HepG2 (cell line): ENCODE measurements at regions not wholly inside any gene's neighbourhood (a gene's known extent, or its start where the extent isn't known, plus 50 kb on each side); places are given as distances from the start of the nearest gene placed in this dataset.

ENCODE experiments used
- ATAC-seq: fragments of 200-7000 bp; cut with Tn5 transposase; 3 replicates; pipeline ENCODE4 v1.9.1; 2020; ENCODE audit warnings: mild to moderate bottlenecking, moderate library complexity
- BruUV-seq: library from RNA; stranded (reverse); fragments of 400-500 nt; replicated peaks from 2 replicates; lab custom pipeline; 2021; lab: Mats Ljungman, UMichigan
- CTCF ChIA-PET: fragments of 300-600 bp; formaldehyde crosslinking; extraction: SDS; loops from one replicate; lab custom pipeline; 2021; ENCODE audit warnings: low total read pairs, inconsistent platforms, low intra/inter-chr PET ratio; lab: Yijun Ruan, JAX
- POLR2A ChIA-PET: fragments of 350-600 bp; sonication (Branson Sonifier 250); formaldehyde crosslinking; loops from one replicate; lab custom pipeline; 2020; ENCODE audit warnings: antibody characterized with exemption, inconsistent platforms; lab: Yijun Ruan, JAX
- DNase-seq: peaks from one replicate; pipeline ENCODE4 v3.0.0-alpha.2; 2015; ENCODE audit warnings: low spot score
- FAIRE-seq: peaks from 3 replicates; lab custom pipeline; 2011; peaks lifted over from hg19 to GRCh38; lab: Jason Lieb, UNC
- H2AFZ ChIP-seq: one replicate; pipeline ENCODE4 v1.6.1; 2011; ENCODE audit warnings: low read length, inconsistent platforms
- H3K27ac ChIP-seq: fragments of 300-600 bp; 3 replicates; pipeline ENCODE4 v1.8.0; 2011; ENCODE audit warnings: mixed run types, mild to moderate bottlenecking, mixed read lengths, low read length, inconsistent platforms; ENCODE audit not compliant: insufficient read depth; ENCODE audit errors: extremely low read length
- H3K27me3 ChIP-seq, 2 experiments: fragments of 200-600 bp in 1 of 2; 2 replicates in 1 of 2; 3 replicates in 1 of 2; pipeline versions ENCODE4 v1.6.0 to v1.8.0; 2011; ENCODE audit warnings: low read length in 2 of 2, mild to moderate bottlenecking in 2 of 2, moderate library complexity in 2 of 2, inconsistent platforms in 1 of 2; ENCODE audit not compliant: insufficient read depth in 2 of 2, control insufficient read depth in 1 of 2
- H3K36me3 ChIP-seq, 2 experiments: fragments of 200-600 bp in 1 of 2; replicated peaks in 1 of 2; 2 replicates in 1 of 2; 3 replicates in 1 of 2; pipeline versions ENCODE4 v1.5.1 to v1.8.0; 2011; ENCODE audit warnings: low read length in 2 of 2, inconsistent platforms in 1 of 2; ENCODE audit not compliant: insufficient read depth in 2 of 2, control insufficient read depth in 1 of 2
- H3K4me1 ChIP-seq: 2 replicates; pipeline ENCODE4 v1.5.1; 2012; ENCODE audit warnings: low read length, inconsistent platforms; ENCODE audit not compliant: insufficient read depth
- H3K4me2 ChIP-seq: 2 replicates; pipeline ENCODE4 v1.6.0; 2011; ENCODE audit warnings: low read depth, low read length, inconsistent platforms
- H3K4me3 ChIP-seq, 3 experiments: fragments of 200-600 bp in 1 of 3; sonication (generic), shearing (Covaris generic) in 1 of 3; replicated peaks in 1 of 3; 2 replicates each; pipeline ENCODE4 v1.5.1; 2011 to 2016; ENCODE audit warnings: low read length in 3 of 3, inconsistent platforms in 2 of 3, low read depth in 2 of 3, mild to moderate bottlenecking in 2 of 3, control low read depth in 1 of 3, mixed read lengths in 1 of 3; ENCODE audit not compliant: insufficient read depth in 1 of 3
- H3K79me2 ChIP-seq: one replicate; pipeline ENCODE4 v1.6.1; 2011; ENCODE audit warnings: low read length, inconsistent platforms; ENCODE audit not compliant: insufficient read depth
- H3K9ac ChIP-seq: 2 replicates; pipeline ENCODE4 v1.6.0; 2011; ENCODE audit warnings: mild to moderate bottlenecking, low read depth, low read length, inconsistent platforms; ENCODE audit not compliant: insufficient read depth
- H3K9me3 ChIP-seq: 2 replicates; pipeline ENCODE4 v1.5.1; 2012; ENCODE audit warnings: mild to moderate bottlenecking, low read length
- H4K20me1 ChIP-seq: 2 replicates; pipeline ENCODE4 v1.6.0; 2011; ENCODE audit warnings: inconsistent platforms, mild to moderate bottlenecking, low read length, moderate library complexity; ENCODE audit not compliant: insufficient read depth
- ESRRA ChIP-seq: sonication (generic); formaldehyde crosslinking; IDR thresholded peaks from 2 replicates; pipeline ENCODE4 v1.5.1; 2020; ENCODE audit warnings: mild to moderate bottlenecking, low read depth, missing genetic modification reagents
- FOXA3 ChIP-seq: IDR thresholded peaks from 2 replicates; pipeline ENCODE4 v1.6.1; 2016; ENCODE audit warnings: missing genetic modification reagents, missing compliant biosample characterization
- JUND ChIP-seq: sonication (generic); formaldehyde crosslinking; IDR thresholded peaks from 2 replicates; pipeline ENCODE4 v1.8.0; 2022; ENCODE audit warnings: mild to moderate bottlenecking, missing genetic modification reagents
- SETDB1 ChIP-seq: sonication (generic); formaldehyde crosslinking; IDR thresholded peaks from 2 replicates; pipeline ENCODE4 v1.5.1; 2020; ENCODE audit warnings: missing genetic modification reagents, mild to moderate bottlenecking, borderline replicate concordance
- SNAI1 ChIP-seq: sonication (generic); formaldehyde crosslinking; IDR thresholded peaks from 2 replicates; pipeline ENCODE4 v1.5.0; 2020; ENCODE audit warnings: mild to moderate bottlenecking, missing genetic modification reagents, borderline replicate concordance
- ZFP62 ChIP-seq: sonication (generic); formaldehyde crosslinking; IDR thresholded peaks from 2 replicates; pipeline ENCODE4 v1.4.0; 2020; ENCODE audit warnings: missing genetic modification reagents
- ZNF274 ChIP-seq: sonication (generic); formaldehyde crosslinking; IDR thresholded peaks from 2 replicates; pipeline ENCODE4 v1.5.1; 2020; ENCODE audit warnings: mild to moderate bottlenecking, missing genetic modification reagents
- ZNF33A ChIP-seq: sonication (generic); formaldehyde crosslinking; IDR thresholded peaks from 2 replicates; pipeline ENCODE4 v1.5.1; 2020; ENCODE audit warnings: missing genetic modification reagents, mild to moderate bottlenecking, moderate library complexity, borderline replicate concordance
- ZNF703 ChIP-seq: sonication (generic); formaldehyde crosslinking; IDR thresholded peaks from 2 replicates; pipeline ENCODE4 v1.5.1; 2020; ENCODE audit warnings: missing genetic modification reagents, mild to moderate bottlenecking, moderate library complexity, borderline replicate concordance
- WGBS: methylation state at CpG from one replicate; pipeline ENCODE4 v1.1.6; 2017; ENCODE audit warnings: low lambda C conversion rate; 5-methylcytosine and 5-hydroxymethylcytosine counted together
- in situ Hi-C: cut with HindIII; loops from 2 replicates; pipeline ENCODE4 v1.10.0; 2017; ENCODE audit warnings: low pct_unique_long_range_greater_than_20kb; ENCODE audit not compliant: extremely low pct_ligation_motif_present
- intact Hi-C: fragments of 100-400 bp; cut with micrococcal nuclease; formaldehyde crosslinking; loops from one replicate; pipeline ENCODE4 v1.10.0; 2022; ENCODE audit not compliant: unreplicated experiment
- TF ChIP-seq, protein P1 (sequence below): sonication (generic); formaldehyde crosslinking; IDR thresholded peaks from 2 replicates; pipeline ENCODE4 v1.5.0; 2020; ENCODE audit warnings: mild to moderate bottlenecking, missing genetic modification reagents
- TF ChIP-seq, protein P2 (sequence below): sonication (generic); formaldehyde crosslinking; IDR thresholded peaks from 2 replicates; pipeline ENCODE4 v1.4.0; 2020; ENCODE audit warnings: missing genetic modification reagents, borderline replicate concordance
- TF ChIP-seq, protein P3 (sequence below): IDR thresholded peaks from 2 replicates; pipeline ENCODE4 v1.6.1; 2016; ENCODE audit warnings: missing compliant biosample characterization, missing genetic modification reagents, borderline replicate concordance
- TF ChIP-seq, protein P4 (sequence below): sonication (generic); formaldehyde crosslinking; conservative IDR thresholded peaks from 2 replicates; pipeline ENCODE4 v1.4.0; 2020; ENCODE audit warnings: missing genetic modification reagents
- TF ChIP-seq, protein P5 (sequence below): sonication (generic); formaldehyde crosslinking; conservative IDR thresholded peaks from 2 replicates; pipeline ENCODE4 v1.5.0; 2020; ENCODE audit warnings: missing genetic modification reagents

DNA sequence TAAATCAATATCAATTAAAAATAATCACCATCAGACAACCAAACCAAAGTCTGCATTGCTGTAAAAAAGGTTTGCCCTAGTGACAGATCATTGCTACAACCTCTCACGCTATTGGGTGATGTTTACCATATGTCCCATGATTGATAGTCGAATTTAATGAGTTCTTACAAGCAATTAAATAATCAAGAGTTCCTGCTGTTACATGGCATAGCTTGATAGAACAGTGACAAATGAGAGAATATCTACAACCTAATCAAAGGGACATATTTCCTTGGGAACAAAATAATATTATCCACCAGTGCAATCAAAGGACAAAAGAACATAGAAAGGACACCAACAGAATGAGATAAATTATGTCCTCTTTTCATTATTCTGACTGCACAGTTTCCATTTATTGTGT is 387.4 kb downstream of the ETV1 start (continued):
- TF ChIP-seq, protein P1, sequence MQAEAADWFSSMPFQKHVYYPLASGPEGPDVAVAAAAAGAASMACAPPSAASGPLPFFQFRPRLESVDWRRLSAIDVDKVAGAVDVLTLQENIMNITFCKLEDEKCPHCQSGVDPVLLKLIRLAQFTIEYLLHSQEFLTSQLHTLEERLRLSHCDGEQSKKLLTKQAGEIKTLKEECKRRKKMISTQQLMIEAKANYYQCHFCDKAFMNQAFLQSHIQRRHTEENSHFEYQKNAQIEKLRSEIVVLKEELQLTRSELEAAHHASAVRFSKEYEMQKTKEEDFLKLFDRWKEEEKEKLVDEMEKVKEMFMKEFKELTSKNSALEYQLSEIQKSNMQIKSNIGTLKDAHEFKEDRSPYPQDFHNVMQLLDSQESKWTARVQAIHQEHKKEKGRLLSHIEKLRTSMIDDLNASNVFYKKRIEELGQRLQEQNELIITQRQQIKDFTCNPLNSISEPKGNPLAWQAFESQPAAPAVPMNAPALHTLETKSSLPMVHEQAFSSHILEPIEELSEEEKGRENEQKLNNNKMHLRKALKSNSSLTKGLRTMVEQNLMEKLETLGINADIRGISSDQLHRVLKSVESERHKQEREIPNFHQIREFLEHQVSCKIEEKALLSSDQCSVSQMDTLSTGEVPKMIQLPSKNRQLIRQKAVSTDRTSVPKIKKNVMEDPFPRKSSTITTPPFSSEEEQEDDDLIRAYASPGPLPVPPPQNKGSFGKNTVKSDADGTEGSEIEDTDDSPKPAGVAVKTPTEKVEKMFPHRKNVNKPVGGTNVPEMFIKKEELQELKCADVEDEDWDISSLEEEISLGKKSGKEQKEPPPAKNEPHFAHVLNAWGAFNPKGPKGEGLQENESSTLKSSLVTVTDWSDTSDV (CRISPR knock-in tag): no peak
- TF ChIP-seq, protein P2, sequence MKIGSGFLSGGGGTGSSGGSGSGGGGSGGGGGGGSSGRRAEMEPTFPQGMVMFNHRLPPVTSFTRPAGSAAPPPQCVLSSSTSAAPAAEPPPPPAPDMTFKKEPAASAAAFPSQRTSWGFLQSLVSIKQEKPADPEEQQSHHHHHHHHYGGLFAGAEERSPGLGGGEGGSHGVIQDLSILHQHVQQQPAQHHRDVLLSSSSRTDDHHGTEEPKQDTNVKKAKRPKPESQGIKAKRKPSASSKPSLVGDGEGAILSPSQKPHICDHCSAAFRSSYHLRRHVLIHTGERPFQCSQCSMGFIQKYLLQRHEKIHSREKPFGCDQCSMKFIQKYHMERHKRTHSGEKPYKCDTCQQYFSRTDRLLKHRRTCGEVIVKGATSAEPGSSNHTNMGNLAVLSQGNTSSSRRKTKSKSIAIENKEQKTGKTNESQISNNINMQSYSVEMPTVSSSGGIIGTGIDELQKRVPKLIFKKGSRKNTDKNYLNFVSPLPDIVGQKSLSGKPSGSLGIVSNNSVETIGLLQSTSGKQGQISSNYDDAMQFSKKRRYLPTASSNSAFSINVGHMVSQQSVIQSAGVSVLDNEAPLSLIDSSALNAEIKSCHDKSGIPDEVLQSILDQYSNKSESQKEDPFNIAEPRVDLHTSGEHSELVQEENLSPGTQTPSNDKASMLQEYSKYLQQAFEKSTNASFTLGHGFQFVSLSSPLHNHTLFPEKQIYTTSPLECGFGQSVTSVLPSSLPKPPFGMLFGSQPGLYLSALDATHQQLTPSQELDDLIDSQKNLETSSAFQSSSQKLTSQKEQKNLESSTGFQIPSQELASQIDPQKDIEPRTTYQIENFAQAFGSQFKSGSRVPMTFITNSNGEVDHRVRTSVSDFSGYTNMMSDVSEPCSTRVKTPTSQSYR (CRISPR knock-in tag): no peak
- TF ChIP-seq ZFP62 (no peak), ZNF33A (no peak), FOXA3 (CRISPR knock-in tag) (no peak)
- TF ChIP-seq, protein P3, sequence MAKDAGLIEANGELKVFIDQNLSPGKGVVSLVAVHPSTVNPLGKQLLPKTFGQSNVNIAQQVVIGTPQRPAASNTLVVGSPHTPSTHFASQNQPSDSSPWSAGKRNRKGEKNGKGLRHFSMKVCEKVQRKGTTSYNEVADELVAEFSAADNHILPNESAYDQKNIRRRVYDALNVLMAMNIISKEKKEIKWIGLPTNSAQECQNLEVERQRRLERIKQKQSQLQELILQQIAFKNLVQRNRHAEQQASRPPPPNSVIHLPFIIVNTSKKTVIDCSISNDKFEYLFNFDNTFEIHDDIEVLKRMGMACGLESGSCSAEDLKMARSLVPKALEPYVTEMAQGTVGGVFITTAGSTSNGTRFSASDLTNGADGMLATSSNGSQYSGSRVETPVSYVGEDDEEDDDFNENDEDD (CRISPR knock-in tag): no peak

DNA sequence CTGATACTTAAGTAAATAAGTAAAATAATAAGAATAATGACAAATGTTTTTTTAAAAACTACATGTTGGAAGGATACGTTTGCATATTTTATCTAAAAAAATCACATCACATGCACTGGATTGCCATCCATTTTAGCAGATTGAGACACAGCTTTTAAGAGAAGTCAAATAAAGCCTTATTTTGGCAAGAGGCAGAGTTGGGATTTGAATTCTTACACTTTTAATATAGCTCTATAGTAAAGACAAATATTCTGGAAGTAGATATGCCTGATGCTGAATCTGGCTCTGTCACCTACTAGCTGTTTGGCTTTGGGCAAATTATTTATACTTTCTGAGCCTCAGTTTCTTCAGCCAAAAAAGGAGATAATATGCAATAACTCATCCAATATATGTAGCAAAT is 386.4 kb downstream of the ETV1 start:
- H4K20me1 ChIP-seq: no peaks in the 10 kb centered on the region
- DNase-seq (no peak), ATAC-seq (no peak), FAIRE-seq (no peak)
- in situ Hi-C loops (no loop called here), intact Hi-C loops (no loop called here)
- no peak overlapping the region for H3K4me3 ChIP-seq
- H3K4me2 ChIP-seq: no peak overlapping the region
- H3K27me3 ChIP-seq: no peaks in the 10 kb centered on the region
- ChIA-PET POLR2A (no interaction called here), CTCF (no interaction called here)
- 0% methylated on average over 1 of the region's 1 CpG for WGBS
- H3K9me3 ChIP-seq: peaks cover 83% of the 10 kb centered on the region
- no peaks in the 10 kb centered on the region for H3K79me2 ChIP-seq
- no peak overlapping the region for H3K27ac ChIP-seq
- H2AFZ ChIP-seq: no peak overlapping the region
- no peak overlapping the region for H3K9ac ChIP-seq
- H3K36me3 ChIP-seq: no peaks in the 10 kb centered on the region
- no peaks in the 10 kb centered on the region for H3K4me1 ChIP-seq
- no TSS peak for BruUV-seq
- TF ChIP-seq, protein P4, sequence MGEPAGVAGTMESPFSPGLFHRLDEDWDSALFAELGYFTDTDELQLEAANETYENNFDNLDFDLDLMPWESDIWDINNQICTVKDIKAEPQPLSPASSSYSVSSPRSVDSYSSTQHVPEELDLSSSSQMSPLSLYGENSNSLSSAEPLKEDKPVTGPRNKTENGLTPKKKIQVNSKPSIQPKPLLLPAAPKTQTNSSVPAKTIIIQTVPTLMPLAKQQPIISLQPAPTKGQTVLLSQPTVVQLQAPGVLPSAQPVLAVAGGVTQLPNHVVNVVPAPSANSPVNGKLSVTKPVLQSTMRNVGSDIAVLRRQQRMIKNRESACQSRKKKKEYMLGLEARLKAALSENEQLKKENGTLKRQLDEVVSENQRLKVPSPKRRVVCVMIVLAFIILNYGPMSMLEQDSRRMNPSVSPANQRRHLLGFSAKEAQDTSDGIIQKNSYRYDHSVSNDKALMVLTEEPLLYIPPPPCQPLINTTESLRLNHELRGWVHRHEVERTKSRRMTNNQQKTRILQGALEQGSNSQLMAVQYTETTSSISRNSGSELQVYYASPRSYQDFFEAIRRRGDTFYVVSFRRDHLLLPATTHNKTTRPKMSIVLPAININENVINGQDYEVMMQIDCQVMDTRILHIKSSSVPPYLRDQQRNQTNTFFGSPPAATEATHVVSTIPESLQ (CRISPR knock-in tag): no peak
- no peak for TF ChIP-seq JUND (CRISPR knock-in tag)
- TF ChIP-seq SETDB1 (CRISPR knock-in tag): no peak
- no peak for TF ChIP-seq ZNF274 (CRISPR knock-in tag)
- TF ChIP-seq, protein P5, sequence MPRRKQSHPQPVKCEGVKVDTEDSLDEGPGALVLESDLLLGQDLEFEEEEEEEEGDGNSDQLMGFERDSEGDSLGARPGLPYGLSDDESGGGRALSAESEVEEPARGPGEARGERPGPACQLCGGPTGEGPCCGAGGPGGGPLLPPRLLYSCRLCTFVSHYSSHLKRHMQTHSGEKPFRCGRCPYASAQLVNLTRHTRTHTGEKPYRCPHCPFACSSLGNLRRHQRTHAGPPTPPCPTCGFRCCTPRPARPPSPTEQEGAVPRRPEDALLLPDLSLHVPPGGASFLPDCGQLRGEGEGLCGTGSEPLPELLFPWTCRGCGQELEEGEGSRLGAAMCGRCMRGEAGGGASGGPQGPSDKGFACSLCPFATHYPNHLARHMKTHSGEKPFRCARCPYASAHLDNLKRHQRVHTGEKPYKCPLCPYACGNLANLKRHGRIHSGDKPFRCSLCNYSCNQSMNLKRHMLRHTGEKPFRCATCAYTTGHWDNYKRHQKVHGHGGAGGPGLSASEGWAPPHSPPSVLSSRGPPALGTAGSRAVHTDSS (CRISPR knock-in tag): no peak
- no peak for TF ChIP-seq SNAI1 (CRISPR knock-in tag)
- TF ChIP-seq ZNF703 (CRISPR knock-in tag): no peak
- no peak for TF ChIP-seq ESRRA
